DND-41 (cell line): ENCODE measurements at regions not wholly inside any gene's neighbourhood (a gene's known extent, or its start where the extent isn't known, plus 50 kb on each side); places are given as distances from the start of the nearest gene placed in this dataset.
"Not testable (repeated sequence)": the region's sequence is repeated elsewhere in the genome, so short reads cannot be mapped to it uniquely, and the experiment has no call there.

Source experiments
- ATAC-seq: fragments of 200-7000 bp; cut with Tn5 transposase; 3 replicates; pipeline ENCODE4 v1.9.1; 2021; ENCODE audit warnings: low read depth; ENCODE audit not compliant: insufficient read depth
- DNase-seq: peaks from one replicate; pipeline ENCODE4 v3.0.0-alpha.2; 2020
- H2AFZ ChIP-seq: 2 replicates; pipeline ENCODE4 v1.6.0; 2012; ENCODE audit warnings: low read depth, low read length
- H3K27ac ChIP-seq: 2 replicates; pipeline ENCODE4 v1.5.1; 2012; ENCODE audit warnings: low read length, inconsistent platforms
- H3K27me3 ChIP-seq: fragments of 200-600 bp; sonication (generic); 2 replicates; pipeline ENCODE4 v1.6.0; 2012; ENCODE audit warnings: low read length, mild to moderate bottlenecking, inconsistent platforms; ENCODE audit not compliant: insufficient read depth, poor library complexity
- H3K36me3 ChIP-seq: 2 replicates; pipeline ENCODE4 v1.5.1; 2012; ENCODE audit warnings: low read length, inconsistent platforms; ENCODE audit not compliant: insufficient read depth
- H3K4me1 ChIP-seq: 2 replicates; pipeline ENCODE4 v1.5.1; 2012; ENCODE audit warnings: mild to moderate bottlenecking, low read length; ENCODE audit not compliant: insufficient read depth
- H3K4me2 ChIP-seq: 2 replicates; pipeline ENCODE4 v1.6.0; 2012; ENCODE audit warnings: mild to moderate bottlenecking, moderate library complexity, low read length, inconsistent platforms; ENCODE audit not compliant: insufficient read depth
- H3K4me3 ChIP-seq, 2 experiments: fragments of 200-600 bp in 1 of 2; shearing (Covaris generic) in 1 of 2; 2 replicates each; pipeline ENCODE4 v1.5.1; 2012 to 2016; ENCODE audit warnings: inconsistent platforms in 2 of 2, low read length in 2 of 2, mild to moderate bottlenecking in 2 of 2, low read depth in 1 of 2, moderate library complexity in 1 of 2
- H3K79me2 ChIP-seq: 2 replicates; pipeline ENCODE4 v1.6.0; 2012; ENCODE audit warnings: low read length, inconsistent platforms; ENCODE audit not compliant: insufficient read depth
- H3K9ac ChIP-seq: 2 replicates; pipeline ENCODE4 v1.6.0; 2012; ENCODE audit warnings: low read depth, mild to moderate bottlenecking, inconsistent platforms, low read length, moderate library complexity
- H3K9me3 ChIP-seq: 2 replicates; pipeline ENCODE4 v1.5.1; 2012; ENCODE audit warnings: low read length, moderate library complexity, mild to moderate bottlenecking, inconsistent platforms; ENCODE audit not compliant: insufficient read depth, severe bottlenecking
- H4K20me1 ChIP-seq: 2 replicates; pipeline ENCODE4 v1.6.0; 2012; ENCODE audit warnings: low read length; ENCODE audit not compliant: insufficient read depth
- CTCF ChIP-seq: IDR thresholded peaks from 2 replicates; pipeline ENCODE4 v1.5.1; 2012; ENCODE audit warnings: borderline replicate concordance, low read length, moderate library complexity, mild to moderate bottlenecking; ENCODE audit not compliant: poor library complexity, severe bottlenecking; ENCODE audit errors: extremely low read depth
- EZH2 ChIP-seq: IDR thresholded peaks from 3 replicates; pipeline ENCODE4 v1.6.1; 2012; ENCODE audit warnings: borderline replicate concordance, low read depth, mild to moderate bottlenecking, moderate library complexity, low read length, inconsistent platforms; ENCODE audit not compliant: severe bottlenecking

- DNase-seq (no peak), ATAC-seq (no peak)
- H3K79me2 ChIP-seq: no peaks in the 10 kb centered on the region
- H3K4me2 ChIP-seq: no peak overlapping the region
- H3K4me3 ChIP-seq: no peak overlapping the region
- TF ChIP-seq CTCF: no peak
- no peaks in the 10 kb centered on the region for H3K4me1 ChIP-seq
- no peaks in the 10 kb centered on the region for H3K27me3 ChIP-seq
- H2AFZ ChIP-seq: no peak overlapping the region
- no peaks in the 10 kb centered on the region for H3K9me3 ChIP-seq
- H3K36me3 ChIP-seq: no peaks in the 10 kb centered on the region
- no peak overlapping the region for H3K9ac ChIP-seq
- no peak overlapping the region for H3K27ac ChIP-seq
- H4K20me1 ChIP-seq: no peaks in the 10 kb centered on the region
Measured at GRCh38 chrX:88937616-88938015, 190.6 kb downstream of the CPXCR1 start.

- H3K27ac ChIP-seq: no peak overlapping the region
- TF ChIP-seq EZH2 (no peak), CTCF (no peak)
- H3K36me3 ChIP-seq: no peaks in the 10 kb centered on the region
- no peak overlapping the region for H3K4me2 ChIP-seq
- DNase-seq: no peak
- no peak overlapping the region for H3K9ac ChIP-seq
- H3K9me3 ChIP-seq: no peaks in the 10 kb centered on the region
- H3K4me3 ChIP-seq: no peak overlapping the region
- H2AFZ ChIP-seq: no peak overlapping the region
- ATAC-seq: no peak
- no peaks in the 10 kb centered on the region for H3K27me3 ChIP-seq
- no peaks in the 10 kb centered on the region for H3K79me2 ChIP-seq
- no peaks in the 10 kb centered on the region for H3K4me1 ChIP-seq
- H4K20me1 ChIP-seq: no peaks in the 10 kb centered on the region
Measured at GRCh38 chrX:88940904-88941303, 193.9 kb downstream of the CPXCR1 start.

- TF ChIP-seq CTCF: no peak
- no peak for TF ChIP-seq EZH2
- ATAC-seq: no peak
- no peak for DNase-seq
Measured at GRCh38 chrX:88944661-88945060, 197.6 kb downstream of the CPXCR1 start.

GRCh38 chrX:88956059-88956458 lies 209.0 kb downstream of the CPXCR1 start:
- DNase-seq, H3K9ac ChIP-seq, ATAC-seq, H3K27me3 ChIP-seq, H3K9me3 ChIP-seq, H3K79me2 ChIP-seq, H3K36me3 ChIP-seq, H3K4me3 ChIP-seq, H3K4me2 ChIP-seq, H4K20me1 ChIP-seq, H3K27ac ChIP-seq, H2AFZ ChIP-seq, H3K4me1 ChIP-seq: not testable (repeated sequence)

More at GRCh38 chrX:88944661-88945060, 197.6 kb downstream of the CPXCR1 start:
- Histone ChIP-seq H2AFZ (no peak overlapping the region), H3K4me1 (no peaks in the 10 kb centered on the region), H4K20me1 (no peaks in the 10 kb centered on the region), H3K4me2 (no peak overlapping the region), H3K9me3 (no peaks in the 10 kb centered on the region), H3K79me2 (no peaks in the 10 kb centered on the region), H3K27ac (no peak overlapping the region), H3K4me3 (no peak overlapping the region), H3K27me3 (no peaks in the 10 kb centered on the region), H3K9ac (no peak overlapping the region), H3K36me3 (no peaks in the 10 kb centered on the region)
